ENCODE measurements at regions not wholly inside any gene's neighbourhood (a gene's known extent, or its start where the extent isn't known, plus 50 kb on each side); places are given as distances from the start of the nearest gene placed in this dataset.

DNA sequence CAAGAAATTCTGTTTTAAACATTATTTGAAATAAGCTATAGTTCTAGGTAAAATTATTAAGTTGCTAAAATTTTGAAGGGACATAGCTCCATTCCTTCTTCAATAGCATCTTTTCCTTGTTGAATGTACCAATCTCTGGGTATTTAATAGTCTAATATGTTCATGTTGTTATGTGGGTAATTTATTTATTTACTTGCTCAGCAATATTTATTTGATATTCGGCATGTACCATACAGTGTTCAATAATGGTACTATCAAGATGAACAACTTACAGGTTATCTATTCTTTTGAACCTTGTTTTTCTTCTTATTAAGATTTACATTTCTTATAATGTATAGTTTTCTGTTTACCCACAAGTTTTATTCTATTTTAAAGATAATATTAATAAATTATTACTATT is 1616.8 kb upstream of the PIK3C3 start:
- 94% methylated on average over 1 of the region's 1 CpG; no CpG with 5 or more reads in 1 of the 2 experiments for WGBS, 2 experiments (ENCODE audit: extremely low coverage in 1 of 2, insufficient coverage in 1 of 2, insufficient read length in 1 of 2, insufficient replicate concordance in 2 of 2, low coverage in 1 of 2, low lambda C conversion rate in 2 of 2, missing lambda C conversion rate in 1 of 2)
- no peak for DNase-seq (ENCODE audit: low read depth in 1 of 2, low spot score in 2 of 2)
- no peak overlapping the region for H2AK5ac ChIP-seq (ENCODE audit: low read depth, low read length)
- no peak overlapping the region for H3K56ac ChIP-seq (replicated peaks; ENCODE audit: insufficient read length, low read depth, low read length)
- CTCF ChIA-PET (ENCODE audit: partially characterized antibody) = no interaction called here
- H2BK120ac ChIP-seq (replicated peaks; ENCODE audit: low read depth, low read length) = no peak overlapping the region
- H3K14ac ChIP-seq (ENCODE audit: insufficient read length) = no peak overlapping the region
- no peak overlapping the region for H4K8ac ChIP-seq (ENCODE audit: extremely low read depth, insufficient read depth, low read length)
- H3K23me2 ChIP-seq (ENCODE audit: low read depth, low read length) = no peaks in the 10 kb centered on the region; the same call in 1 of the 2 replicates
- no peak overlapping the region for H3K4me3 ChIP-seq (ENCODE audit: extremely low read depth in 1 of 4, insufficient read depth in 2 of 4, low read depth in 3 of 4, low read length in 4 of 4)
- H4K20me1 ChIP-seq (replicated peaks in 1 of 2; ENCODE audit: control insufficient read depth in 1 of 2, insufficient read depth in 2 of 2, low read length in 2 of 2) = no peaks in the 10 kb centered on the region
- H3K27ac ChIP-seq (ENCODE audit: low read depth, low read length) = no peak overlapping the region
- FAIRE-seq = no peak
- H2BK5ac ChIP-seq (ENCODE audit: low read depth, low read length) = no peak overlapping the region
- H2AFZ ChIP-seq (ENCODE audit: low read length) = no peak overlapping the region
- H4K91ac ChIP-seq (replicated peaks; ENCODE audit: insufficient read length, low read length) = no peak overlapping the region
- TF ChIP-seq SIRT6 (IDR thresholded peaks at IDR 0.05; ENCODE audit: low read length) = no peak
- TF ChIP-seq RNF2 (IDR thresholded peaks at IDR 0.05; ENCODE audit: borderline replicate concordance, low read depth, low read length, missing control alignments, poor library complexity, severe bottlenecking) = no peak
- no peak for TF ChIP-seq PHF8 (conservative IDR thresholded peaks at IDR 0.05; ENCODE audit: low read depth, low read length)
- no peak for TF ChIP-seq POLR2AphosphoS5 (IDR thresholded peaks at IDR 0.05; ENCODE audit: low read depth, low read length)
- TF ChIP-seq TAF1 (IDR thresholded peaks at IDR 0.05; ENCODE audit: low read depth, low read length) = no peak
- TF ChIP-seq ZNF274 (IDR thresholded peaks at IDR 0.05; ENCODE audit: borderline replicate concordance, extremely low read depth, low read length) = no peak
- H3K4me1 ChIP-seq (replicated peaks in 1 of 4; ENCODE audit: control insufficient read depth in 3 of 4, insufficient read depth in 4 of 4, low read length in 3 of 4) = no peaks in the 10 kb centered on the region
- H3K4ac ChIP-seq (replicated peaks; ENCODE audit: insufficient read length, low read depth, low read length) = no peak overlapping the region
- POLR2A ChIA-PET (ENCODE audit: partially characterized antibody) = no interaction called here
- no peak overlapping the region for H3K18ac ChIP-seq (ENCODE audit: extremely low read depth, low read length)
- H3K27me3 ChIP-seq (replicated peaks in 1 of 4; ENCODE audit: control insufficient read depth in 3 of 4, extremely low read depth in 1 of 4, insufficient read depth in 3 of 4, low read length in 3 of 4) = no peaks in the 10 kb centered on the region
- no peaks in the 10 kb centered on the region for H3K36me3 ChIP-seq (ENCODE audit: control insufficient read depth in 2 of 4, insufficient read depth in 4 of 4, low read length in 3 of 4)
- H3K79me2 ChIP-seq (ENCODE audit: control insufficient read depth in 1 of 2, insufficient read depth in 2 of 2, low read length in 2 of 2) = no peaks in the 10 kb centered on the region
- no peaks in the 10 kb centered on the region for H3K79me1 ChIP-seq (ENCODE audit: low read depth, low read length)
- H3K9ac ChIP-seq (replicated peaks in 1 of 4; ENCODE audit: extremely low read depth in 1 of 4, low read depth in 3 of 4, low read length in 3 of 4) = no peak overlapping the region
- no peak overlapping the region for H2BK15ac ChIP-seq (ENCODE audit: low read length)
- H2BK20ac ChIP-seq (ENCODE audit: low read length) = no peak overlapping the region
- H3K9me3 ChIP-seq (ENCODE audit: insufficient read depth in 2 of 2, low read depth in 1 of 2, low read length in 1 of 2) = no peaks in the 10 kb centered on the region
- H3K23ac ChIP-seq (ENCODE audit: insufficient read length) = no peak overlapping the region
- H4K5ac ChIP-seq (ENCODE audit: insufficient read length, low read depth, low read length) = no peak overlapping the region
- H2BK12ac ChIP-seq (ENCODE audit: low read depth, low read length) = no peak overlapping the region
- no peak overlapping the region for H3K4me2 ChIP-seq (ENCODE audit: insufficient read depth in 1 of 2, low read depth in 2 of 2, low read length in 2 of 2)

Data from H1 (cell line).